Activated CD8-positive, alpha-beta memory T cell treated with anti-CD3 and anti-CD28 coated beads for 24 hours (primary cell): ENCODE measurements at regions not wholly inside any gene's neighbourhood (a gene's known extent, or its start where the extent isn't known, plus 50 kb on each side); places are given as distances from the start of the nearest gene placed in this dataset.
"Not testable (repeated sequence)": the region's sequence is repeated elsewhere in the genome, so short reads cannot be mapped to it uniquely, and the experiment has no call there.

Source experiments
- DNase-seq: peaks from one replicate; pipeline ENCODE4 v3.0.0-alpha.2; 2020

DNA sequence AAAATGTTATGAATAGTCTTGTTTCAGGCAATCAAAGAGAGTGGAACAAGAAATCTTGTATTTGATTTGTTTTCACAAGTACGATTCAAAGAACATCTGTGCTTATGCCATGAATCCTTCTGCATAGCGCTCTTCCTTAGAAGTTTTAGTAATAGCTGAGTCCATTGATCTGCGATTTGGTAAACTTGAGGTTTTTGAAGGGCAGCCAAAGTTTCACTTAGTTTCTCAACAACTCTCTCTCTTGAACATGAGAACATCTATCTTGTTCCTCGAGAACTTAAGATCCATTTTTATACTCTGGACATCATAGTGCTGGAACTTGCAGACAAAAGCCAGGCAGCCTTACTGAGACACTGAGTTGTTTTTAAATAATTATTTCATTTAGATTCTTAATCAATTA, 96.2 kb upstream of the USP15 start:
- no peak for DNase-seq

DNA sequence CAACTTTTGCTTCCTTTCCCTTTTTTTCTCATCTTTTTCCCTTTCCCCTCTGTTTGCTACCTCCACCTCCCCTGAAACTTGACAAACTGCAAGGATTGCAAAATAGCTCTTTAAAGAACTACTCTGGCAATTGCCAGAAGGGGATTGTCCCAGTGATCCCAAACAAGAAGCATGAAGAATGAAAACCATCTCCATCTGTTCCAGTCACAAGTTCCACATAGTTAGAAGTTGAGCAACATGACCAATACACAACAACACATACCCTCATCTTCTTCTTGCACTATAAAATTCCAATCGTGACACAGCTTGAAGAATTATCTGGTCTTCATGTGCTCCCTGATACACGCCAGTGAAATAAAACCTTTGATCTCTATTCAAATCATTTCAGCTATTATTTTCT, 93.7 kb upstream of the USP15 start:
- DNase-seq, result no peak

DNA sequence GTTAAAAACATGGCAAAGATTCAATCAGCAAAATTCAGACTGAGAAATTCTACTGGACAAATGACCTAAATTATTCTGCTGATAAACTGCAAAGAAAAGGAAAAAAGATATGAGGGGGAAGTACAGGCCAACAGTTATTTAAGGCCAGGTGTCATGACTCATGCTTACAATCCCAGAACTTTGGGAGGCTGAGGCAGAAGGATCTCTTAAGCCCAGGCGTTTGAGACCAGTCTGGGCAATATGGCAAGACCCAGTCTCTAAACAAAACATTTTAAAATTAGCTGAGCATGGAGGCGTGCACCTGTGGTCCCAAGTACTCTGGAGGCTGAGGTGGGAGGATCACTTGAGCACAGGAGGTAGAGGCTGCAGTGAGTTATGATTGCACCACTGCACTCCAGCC, 91.8 kb upstream of the USP15 start:
- DNase-seq, result no peak

DNA sequence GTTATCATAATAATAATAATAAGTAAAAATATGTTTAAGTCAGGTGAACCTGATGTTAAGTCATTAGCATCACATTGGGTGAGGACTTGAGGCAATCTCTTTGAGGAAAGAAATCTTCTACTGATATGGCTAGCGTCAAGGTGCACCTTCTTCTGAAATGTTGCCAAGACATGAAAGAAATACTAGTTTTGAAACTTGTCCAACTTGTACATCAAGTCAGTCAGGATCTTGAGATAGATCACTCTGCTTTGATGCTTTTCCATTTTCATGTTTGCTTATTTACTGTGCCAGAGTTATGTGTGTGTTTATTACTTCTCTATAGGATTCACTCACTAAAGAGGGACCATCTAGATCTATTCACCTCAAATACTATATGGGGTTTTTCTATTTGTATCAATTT, 90.0 kb upstream of the USP15 start:
- no peak for DNase-seq

DNA sequence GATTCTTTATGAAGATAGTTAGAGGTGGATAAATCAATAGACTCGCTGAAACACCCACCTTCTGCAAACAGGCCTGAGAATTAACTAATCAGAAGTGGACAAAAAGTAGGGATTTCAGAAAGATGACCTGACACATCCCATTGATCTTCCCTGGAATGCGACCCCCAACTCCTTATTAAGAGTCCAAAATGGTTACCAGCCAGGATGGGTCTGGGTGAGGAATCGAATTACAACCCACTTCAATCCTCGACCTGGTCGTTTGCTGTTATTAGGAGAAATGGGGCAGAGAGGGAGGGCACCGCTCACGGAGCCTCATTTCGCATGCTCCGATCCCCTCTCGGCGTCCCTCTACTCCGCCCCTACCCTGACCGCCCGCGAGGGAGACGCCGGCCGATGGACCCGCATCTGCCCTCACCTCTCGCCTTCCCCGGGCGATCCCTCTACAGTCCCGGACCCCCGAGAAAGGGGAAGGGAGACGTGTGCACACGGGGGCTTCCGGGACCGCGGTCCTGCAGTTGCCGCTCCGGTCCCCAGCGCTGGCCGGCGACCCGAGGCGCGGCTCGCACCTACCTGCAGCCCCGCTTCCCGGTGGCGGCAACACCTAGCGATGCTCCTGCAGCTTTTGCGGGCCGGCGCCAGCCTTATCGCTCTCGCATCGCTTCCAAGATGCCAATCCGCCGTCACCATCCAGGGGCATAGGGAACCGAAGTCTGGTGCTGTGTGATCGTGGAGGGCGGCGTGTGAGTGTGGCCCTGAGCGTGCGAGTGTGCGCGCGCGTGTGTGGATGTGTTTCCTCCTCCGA, 69.3 kb upstream of the USP15 start:
- DNase-seq, result peak; percentile 65

DNA sequence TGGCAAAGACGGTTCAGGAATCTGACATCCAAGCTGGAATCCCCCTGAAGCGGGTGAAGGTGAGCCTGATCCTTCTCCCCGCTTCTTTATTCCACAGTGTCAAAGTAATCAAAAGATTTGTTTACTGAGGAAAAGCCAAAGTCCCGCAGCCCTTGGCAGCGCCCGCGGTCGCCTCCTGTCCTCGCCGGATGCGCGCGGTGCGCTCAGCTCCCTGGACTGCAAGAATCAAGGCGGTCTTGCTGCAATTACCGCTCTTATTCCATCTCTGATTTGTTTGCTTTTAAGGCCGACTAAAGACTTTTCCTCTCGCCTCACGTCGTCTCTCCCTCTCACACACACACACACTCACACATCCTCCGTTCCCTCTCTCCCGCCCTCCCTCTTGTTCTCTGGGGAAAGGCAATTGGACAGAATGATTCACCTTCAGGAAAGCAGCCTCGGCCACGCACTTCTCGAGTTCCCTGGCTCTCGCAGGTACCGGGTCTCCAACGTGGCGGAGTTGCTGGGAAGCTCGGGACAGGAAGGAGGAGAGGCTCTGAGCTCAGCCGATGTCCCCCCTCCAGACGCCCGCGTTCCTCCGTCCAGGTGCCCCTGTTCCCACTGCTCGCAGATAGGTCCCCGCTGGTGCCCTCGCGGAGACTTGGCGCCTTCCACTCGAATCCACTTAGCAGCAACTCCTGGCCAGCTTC, 68.6 kb upstream of the USP15 start:
- DNase-seq, result peak; percentile 68

DNA sequence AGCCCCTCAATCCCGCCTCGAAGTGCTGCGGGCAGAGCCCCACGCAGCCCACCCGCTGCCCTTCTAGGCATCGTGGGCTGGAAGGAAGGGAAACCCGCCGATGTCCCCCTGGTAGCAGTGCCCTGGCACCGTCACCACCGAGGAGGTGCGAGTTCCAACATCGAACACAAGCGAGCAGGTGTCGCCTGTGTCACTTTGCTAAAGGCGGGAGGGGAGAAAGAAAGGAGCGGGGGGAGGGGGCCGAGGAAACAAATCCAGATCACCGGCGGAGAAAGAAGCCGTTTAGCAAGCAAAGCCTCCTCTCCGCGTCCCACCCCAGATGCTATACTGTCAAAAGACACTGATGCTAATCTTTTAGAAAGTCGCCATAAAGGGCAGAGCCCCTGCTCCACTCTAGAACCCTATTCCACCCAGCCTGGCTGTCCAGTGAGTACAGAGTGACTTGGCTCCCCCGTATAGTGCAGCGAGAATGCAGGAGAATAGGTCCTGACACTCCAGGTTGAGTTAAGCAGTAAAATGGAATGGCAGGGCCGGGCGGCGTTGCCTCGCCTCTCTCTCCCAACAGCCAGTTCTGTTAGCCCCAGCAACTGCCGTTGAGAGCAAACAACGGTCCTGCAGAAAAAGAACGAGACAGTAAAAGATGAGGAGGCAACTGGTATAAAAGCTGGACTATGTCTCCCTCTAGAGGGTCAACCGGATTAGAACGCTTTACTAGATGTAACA, 67.9 kb upstream of the USP15 start:
- DNase-seq, result peak; percentile 78

DNA sequence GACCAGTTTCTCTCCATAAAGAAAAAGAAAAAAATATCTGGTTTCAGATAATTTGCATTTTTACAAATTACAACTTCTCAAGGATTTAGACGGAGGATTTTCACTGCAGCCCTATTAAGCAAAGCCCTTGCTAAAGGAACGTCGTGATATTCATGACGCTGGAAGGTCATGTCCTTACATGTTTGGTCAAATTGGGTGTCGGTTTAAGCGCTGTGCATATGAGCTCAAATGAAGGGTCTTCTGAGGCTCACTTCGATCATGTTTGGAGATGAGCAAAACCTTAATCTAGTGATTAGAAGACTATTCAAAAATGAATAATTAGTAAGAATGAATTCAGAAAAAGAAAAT, 67.3 kb upstream of the USP15 start:
- no peak for DNase-seq

DNA sequence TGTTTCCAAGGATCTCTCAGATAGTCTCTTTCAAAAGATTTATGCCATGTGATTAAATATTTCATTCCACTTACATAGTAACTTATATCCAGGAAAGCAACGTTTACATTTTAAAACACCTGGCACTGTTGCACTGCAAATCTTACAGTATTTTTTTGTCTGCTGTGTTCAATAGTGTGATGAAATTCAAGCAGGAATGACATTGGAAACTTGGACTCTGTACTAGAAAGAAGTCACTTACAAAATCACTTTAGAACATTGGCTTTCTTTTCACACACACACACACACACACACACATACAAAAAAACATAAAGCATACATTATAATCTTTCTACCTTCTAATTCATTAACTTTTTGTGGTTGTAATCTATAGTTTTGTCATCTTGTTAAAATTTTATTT, 66.2 kb upstream of the USP15 start:
- DNase-seq, result no peak

DNA sequence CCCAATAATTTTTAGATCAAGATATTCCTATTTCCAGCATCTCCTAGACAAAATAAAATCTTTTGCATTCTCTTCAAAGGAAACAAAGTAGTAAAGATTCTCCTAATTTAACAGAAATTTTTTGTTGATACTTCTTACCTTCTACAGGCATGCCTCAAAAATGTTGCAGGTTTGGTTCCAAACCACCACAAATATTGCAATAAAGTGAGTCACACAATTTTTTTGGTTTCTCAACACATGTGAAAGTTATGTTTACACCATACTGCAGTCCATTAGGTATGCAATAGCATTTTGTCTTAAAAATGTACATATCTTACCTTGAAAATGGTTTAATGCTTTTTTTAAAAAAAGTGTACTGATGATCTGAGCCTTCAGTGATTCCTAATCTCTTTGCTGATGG, 65.6 kb upstream of the USP15 start:
- no peak for DNase-seq

DNA sequence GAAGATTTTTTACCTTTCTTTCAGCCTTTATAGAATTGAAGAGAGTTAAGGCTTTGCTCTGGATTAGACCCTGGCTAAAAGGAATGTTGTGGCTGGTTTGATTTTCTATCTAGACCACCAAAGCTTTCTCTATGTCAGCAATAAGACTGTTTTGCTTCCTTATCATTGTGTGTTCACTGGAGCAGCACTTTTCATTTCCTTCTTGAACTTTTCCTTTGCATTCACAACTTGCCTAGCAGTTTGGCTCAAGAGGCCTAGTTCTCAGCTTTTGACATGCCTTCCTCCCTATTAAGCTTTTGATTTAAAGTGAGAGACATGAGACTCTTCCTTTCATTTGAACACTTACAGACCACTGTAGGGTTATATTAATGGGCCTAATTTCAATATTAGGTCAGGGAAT, 64.1 kb upstream of the USP15 start:
- no peak for DNase-seq

DNA sequence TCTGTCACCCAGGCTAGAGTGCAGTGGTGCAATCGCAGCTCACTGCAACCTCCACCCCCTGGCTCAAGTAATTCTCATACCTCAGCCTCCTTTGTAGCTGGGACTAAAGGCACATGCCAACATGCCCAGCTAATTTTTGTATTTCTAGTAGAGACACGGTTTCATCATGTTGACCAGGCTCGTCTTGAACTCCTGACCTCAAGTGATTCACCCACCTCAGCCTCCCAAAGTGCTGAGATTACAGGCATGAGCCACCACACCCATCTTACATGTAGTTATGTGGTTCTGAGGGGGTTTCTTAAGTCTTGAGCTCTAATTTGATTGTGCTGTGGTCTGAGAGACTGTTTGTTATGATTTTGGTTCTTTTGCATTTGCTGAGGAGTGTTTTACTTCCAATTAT, 57.3 kb upstream of the USP15 start:
- not testable (repeated sequence) for DNase-seq

DNA sequence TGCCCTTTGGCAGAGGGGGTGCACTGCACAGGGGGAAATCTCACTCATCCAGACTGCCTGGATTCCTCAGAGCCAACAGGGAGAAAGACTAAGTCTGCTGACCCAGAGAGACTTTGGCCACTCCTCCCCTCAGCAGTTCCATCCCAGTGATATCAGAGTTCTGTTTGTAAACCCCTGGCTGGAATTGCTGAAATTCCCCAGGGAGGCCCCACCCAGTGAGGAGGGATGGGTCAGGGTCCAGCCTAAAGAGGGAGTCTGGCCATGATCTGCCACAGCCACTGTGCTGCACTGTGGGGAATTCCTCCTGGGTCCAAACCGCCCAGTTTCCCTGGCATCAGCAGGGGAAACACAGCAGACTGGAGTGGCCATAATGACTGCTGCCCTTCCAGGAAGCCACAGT, 54.9 kb upstream of the USP15 start:
- DNase-seq, result no peak

DNA sequence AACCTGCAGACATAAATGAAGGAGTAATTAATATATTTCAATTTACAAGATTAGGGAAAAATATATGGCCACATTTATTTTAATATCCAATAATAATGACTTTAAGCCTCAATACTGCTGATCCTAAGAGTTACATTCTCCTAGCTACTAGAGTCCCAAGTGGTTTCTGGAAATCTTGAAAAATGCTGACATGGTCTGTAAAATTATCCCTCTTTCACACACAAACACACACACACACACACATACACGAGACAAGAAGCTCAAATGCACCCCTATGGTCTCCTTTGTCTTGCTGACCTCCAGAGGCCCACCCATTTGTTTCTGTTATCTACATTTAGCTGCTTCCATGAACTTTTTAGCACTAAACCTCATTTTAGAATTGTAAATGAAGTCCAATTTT, 53.0 kb upstream of the USP15 start:
- no peak for DNase-seq
